PFSK-1 (cell line): ENCODE measurements at regions not wholly inside any gene's neighbourhood (a gene's known extent, or its start where the extent isn't known, plus 50 kb on each side); places are given as distances from the start of the nearest gene placed in this dataset.

Experiments used
- FOXP2 ChIP-seq: optimal IDR thresholded peaks from 2 replicates; pipeline ENCODE3; 2011; ENCODE audit warnings: borderline replicate concordance, control low read depth, inconsistent platforms; ENCODE audit not compliant: insufficient read depth; ENCODE audit errors: extremely low read length, extremely low read depth
- POLR2AphosphoS5 ChIP-seq: IDR thresholded peaks from 2 replicates; pipeline ENCODE4 v1.6.1; 2012; ENCODE audit warnings: low read depth, mild to moderate bottlenecking, control low read depth, low read length, moderate library complexity
- SIN3A ChIP-seq: IDR thresholded peaks from 2 replicates; pipeline ENCODE4 v1.6.1; 2012; ENCODE audit warnings: mild to moderate bottlenecking, low read length, moderate library complexity, borderline replicate concordance; ENCODE audit not compliant: insufficient read depth
- TAF1 ChIP-seq: IDR thresholded peaks from 2 replicates; pipeline ENCODE4 v1.6.1; 2012; ENCODE audit warnings: low read length, control low read depth, borderline replicate concordance; ENCODE audit not compliant: insufficient read depth
- TF ChIP-seq, protein P1 (sequence below), 2 experiments: IDR thresholded peaks; 2 replicates each; pipeline versions ENCODE4 v1.6.1 to v1.8.0; 2011 to 2012; ENCODE audit warnings: low read depth in 2 of 2, low read length in 2 of 2, control low read depth in 1 of 2, inconsistent platforms in 1 of 2, mild to moderate bottlenecking in 1 of 2, moderate library complexity in 1 of 2; ENCODE audit not compliant: insufficient read depth in 1 of 2

DNA sequence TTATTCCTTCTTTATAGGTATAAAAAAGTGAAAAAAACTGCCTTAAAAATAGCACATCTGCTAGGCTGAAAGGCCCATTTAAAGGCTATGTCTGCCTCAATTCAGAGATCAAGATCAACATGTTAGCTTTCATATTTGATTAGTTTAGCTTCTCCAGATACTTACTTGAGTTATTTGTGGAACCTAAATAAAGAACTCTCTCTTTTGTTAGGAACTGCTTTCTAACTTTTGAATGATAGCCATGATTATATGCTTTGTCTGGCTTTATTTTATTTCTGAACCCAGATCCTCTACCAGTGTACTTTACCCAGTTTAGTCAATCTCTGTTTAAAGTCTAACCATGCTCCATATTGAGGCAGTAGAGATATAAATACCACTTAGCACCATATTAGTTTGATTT lies 515.5 kb upstream of the SEMA3D start:
- TF ChIP-seq TAF1 (no peak), FOXP2 (no peak)

DNA sequence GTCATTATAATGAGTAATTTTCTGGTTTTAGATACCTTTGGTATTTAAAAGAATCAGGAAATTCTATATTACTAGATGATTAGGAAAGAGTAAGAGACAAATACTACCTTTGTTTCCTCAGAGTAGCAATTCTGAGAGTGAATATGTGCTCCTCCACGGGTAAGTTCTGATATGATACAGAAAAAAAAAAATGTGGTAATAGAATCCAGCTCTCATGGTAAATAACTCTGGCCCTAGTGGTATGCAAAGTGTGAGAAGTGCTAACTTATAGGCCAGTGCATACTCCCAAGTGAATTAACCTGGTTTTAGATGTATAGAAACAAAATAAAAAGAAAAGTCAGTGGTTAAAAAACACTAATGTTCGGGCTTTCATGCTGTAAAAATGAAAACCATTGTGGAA lies 512.6 kb upstream of the SEMA3D start:
- TF ChIP-seq, protein P1, sequence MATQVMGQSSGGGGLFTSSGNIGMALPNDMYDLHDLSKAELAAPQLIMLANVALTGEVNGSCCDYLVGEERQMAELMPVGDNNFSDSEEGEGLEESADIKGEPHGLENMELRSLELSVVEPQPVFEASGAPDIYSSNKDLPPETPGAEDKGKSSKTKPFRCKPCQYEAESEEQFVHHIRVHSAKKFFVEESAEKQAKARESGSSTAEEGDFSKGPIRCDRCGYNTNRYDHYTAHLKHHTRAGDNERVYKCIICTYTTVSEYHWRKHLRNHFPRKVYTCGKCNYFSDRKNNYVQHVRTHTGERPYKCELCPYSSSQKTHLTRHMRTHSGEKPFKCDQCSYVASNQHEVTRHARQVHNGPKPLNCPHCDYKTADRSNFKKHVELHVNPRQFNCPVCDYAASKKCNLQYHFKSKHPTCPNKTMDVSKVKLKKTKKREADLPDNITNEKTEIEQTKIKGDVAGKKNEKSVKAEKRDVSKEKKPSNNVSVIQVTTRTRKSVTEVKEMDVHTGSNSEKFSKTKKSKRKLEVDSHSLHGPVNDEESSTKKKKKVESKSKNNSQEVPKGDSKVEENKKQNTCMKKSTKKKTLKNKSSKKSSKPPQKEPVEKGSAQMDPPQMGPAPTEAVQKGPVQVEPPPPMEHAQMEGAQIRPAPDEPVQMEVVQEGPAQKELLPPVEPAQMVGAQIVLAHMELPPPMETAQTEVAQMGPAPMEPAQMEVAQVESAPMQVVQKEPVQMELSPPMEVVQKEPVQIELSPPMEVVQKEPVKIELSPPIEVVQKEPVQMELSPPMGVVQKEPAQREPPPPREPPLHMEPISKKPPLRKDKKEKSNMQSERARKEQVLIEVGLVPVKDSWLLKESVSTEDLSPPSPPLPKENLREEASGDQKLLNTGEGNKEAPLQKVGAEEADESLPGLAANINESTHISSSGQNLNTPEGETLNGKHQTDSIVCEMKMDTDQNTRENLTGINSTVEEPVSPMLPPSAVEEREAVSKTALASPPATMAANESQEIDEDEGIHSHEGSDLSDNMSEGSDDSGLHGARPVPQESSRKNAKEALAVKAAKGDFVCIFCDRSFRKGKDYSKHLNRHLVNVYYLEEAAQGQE (IDR thresholded peaks at IDR 0.05; ENCODE audit: insufficient read depth in 1 of 2, low read depth in 2 of 2, low read length in 2 of 2) = no peak
- no peak for TF ChIP-seq POLR2AphosphoS5

DNA sequence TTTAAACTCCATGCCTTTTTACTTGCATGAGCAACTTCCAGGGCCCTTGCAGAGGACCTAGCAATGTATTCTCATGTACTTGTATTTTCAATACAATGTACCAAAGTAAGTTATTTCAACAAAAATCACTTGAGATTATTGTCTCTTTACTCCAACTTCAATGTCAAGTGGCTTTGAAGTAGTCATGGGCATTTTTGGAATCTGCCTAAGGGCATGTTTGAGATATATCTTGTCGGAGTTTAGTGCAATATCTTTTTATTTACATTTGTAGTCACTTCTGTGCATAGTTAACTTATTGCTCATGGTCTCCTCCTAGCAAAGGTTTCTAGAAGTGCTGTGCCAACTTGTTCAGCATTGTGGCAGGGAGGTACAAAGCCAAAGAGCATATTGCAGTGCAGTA lies 508.7 kb upstream of the SEMA3D start:
- TF ChIP-seq SIN3A (no peak), POLR2AphosphoS5 (no peak), TAF1 (no peak), FOXP2 (no peak)
- TF ChIP-seq, protein P1 (IDR thresholded peaks at IDR 0.05; ENCODE audit: insufficient read depth in 1 of 2, low read depth in 2 of 2, low read length in 2 of 2) = no peak

DNA sequence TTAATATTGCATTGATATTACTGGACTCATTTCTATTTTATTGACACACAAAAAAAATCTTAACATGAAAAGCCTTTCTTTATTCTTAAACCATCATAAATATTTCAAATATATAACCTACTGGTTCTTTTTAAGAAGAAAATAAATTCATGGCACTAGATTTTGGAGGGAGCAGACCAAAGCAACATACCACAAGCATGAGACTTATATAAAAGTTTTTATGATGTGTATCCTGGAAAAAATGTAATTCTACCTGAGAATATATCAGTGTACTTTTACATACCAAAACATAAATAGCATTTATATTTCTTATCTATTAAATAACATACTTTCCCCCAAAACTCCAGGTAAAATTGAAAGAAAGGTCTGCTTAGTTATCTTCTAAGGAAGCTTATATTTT lies 508.2 kb upstream of the SEMA3D start:
- TF ChIP-seq, protein P1 (IDR thresholded peaks at IDR 0.05; ENCODE audit: insufficient read depth in 1 of 2, low read depth in 2 of 2, low read length in 2 of 2) = no peak
- TF ChIP-seq SIN3A (no peak), FOXP2 (no peak), TAF1 (no peak), POLR2AphosphoS5 (no peak)

DNA sequence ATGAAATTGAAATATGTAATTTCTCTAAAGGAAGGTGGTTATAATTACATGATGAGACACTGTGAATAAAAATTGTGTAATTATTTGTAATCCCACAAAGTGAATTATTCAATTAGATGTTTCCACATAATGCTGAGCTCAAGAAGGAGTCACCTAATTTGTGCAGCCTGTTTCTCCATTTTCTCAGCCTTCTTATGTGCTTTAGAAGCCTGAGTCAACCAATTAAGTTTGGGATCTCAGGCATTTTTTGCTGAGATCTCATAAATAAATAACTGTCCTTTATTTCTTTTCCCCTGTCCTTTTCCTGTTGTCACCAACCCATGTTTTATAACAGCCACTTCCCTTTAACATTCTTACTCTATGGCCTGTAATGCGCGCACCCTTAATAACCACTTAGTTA lies 506.5 kb upstream of the SEMA3D start:
- TF ChIP-seq POLR2AphosphoS5 (no peak), TAF1 (no peak)

DNA sequence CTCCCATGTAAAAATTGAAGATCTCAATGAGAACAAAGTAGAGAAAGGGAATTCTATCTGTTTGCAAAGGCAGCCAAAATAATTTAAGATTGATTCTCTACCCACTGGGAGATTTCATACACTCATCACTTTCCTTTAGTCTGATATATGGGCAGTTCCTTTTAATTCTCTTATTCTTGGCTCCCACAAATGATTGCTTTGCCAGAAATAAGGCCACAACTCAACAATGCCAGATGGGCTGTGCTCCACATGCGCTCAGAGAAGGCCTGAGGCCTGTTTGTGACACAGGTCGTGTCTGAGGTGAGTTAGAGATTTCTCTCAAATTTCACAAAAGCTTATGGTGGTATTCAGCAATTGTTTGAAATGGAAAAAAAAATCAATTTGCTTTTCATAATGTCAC lies 501.9 kb upstream of the SEMA3D start:
- no peak for TF ChIP-seq TAF1

DNA sequence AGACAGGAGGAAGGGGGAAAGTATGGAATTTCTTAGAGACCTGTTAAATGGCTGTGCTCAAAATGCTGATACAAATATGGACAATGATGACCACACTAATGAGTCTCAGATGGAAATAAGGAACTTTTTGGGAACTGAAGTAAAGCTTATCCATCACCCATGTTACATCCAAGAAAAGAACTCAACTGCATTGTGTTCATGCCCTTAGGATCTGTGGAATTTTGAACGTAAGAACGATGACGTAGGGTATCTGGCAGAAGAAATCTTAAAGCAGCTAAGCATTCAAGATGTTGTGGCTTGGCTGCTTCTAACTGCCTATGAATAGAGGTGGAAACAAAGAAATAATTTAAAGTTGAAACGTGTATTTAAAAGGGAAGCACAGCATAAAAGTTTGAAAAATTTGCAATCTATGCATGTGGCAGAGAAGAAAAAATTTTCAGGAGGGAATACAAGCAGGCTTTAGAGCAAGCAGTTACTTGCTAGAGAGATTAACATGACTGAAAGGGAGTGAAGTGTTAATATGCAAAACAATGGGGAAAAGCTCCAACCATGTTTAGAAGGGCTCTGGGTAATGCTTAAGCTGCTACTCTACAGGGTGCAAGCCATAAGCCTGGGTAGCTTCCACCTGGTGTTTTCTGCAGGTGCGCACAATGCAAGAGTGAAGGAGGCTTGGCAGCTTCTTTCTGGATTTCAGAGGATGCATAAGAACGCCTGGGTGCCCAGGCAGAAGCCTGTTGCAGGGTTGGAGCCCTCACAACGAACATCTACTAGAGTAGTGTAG lies 499.7 kb upstream of the SEMA3D start:
- TF ChIP-seq SIN3A (no peak), FOXP2 (no peak), TAF1 (no peak), POLR2AphosphoS5 (no peak)
- TF ChIP-seq, protein P1 (IDR thresholded peaks at IDR 0.05; ENCODE audit: insufficient read depth in 1 of 2, low read depth in 2 of 2, low read length in 2 of 2) = no peak
